HCT116 (cell line): ENCODE measurements at regions not wholly inside any gene's neighbourhood (a gene's known extent, or its start where the extent isn't known, plus 50 kb on each side); places are given as distances from the start of the nearest gene placed in this dataset.

Source experiments
- ATAC-seq: fragments of 200-7000 bp; cut with Tn5 transposase; 2 replicates; pipeline ENCODE4 v1.9.1; 2020; ENCODE audit warnings: mild to moderate bottlenecking, moderate library complexity
- BruUV-seq: library from RNA; stranded (reverse); fragments of 400-500 nt; replicated peaks from 2 replicates; lab custom pipeline; 2021; lab: Mats Ljungman, UMichigan
- CTCF ChIA-PET: fragments of 300-600 bp; sonication (Branson Sonifier 250); formaldehyde crosslinking; loops from one replicate; lab custom pipeline; 2021; ENCODE audit warnings: antibody characterized with exemption; lab: Charles Lee
- POLR2A ChIA-PET: fragments of 300-600, 350-600 bp; sonication (Branson Sonifier 250); formaldehyde crosslinking; loops from one replicate; lab custom pipeline; 2021; ENCODE audit warnings: antibody characterized with exemption; lab: Charles Lee
- RAD21 ChIA-PET, 2 experiments: fragments of 300-600 bp; sonication (Branson Sonifier 250); formaldehyde crosslinking; loops; one replicate each; lab custom pipeline; 2023; ENCODE audit warnings: low total read pairs in 2 of 2; ENCODE audit not compliant: uncharacterized antibody in 2 of 2, unreplicated experiment in 2 of 2, low non-redundant PET in 1 of 2; lab: Charles Lee
- DNase-seq: peaks from one replicate; pipeline ENCODE4 v3.0.0-alpha.2; 2010; ENCODE audit warnings: low read depth, low spot score
- H2AFZ ChIP-seq: fragments of 200-600 bp; shearing (Covaris generic), sonication (generic); 2 replicates; pipeline ENCODE4 v1.6.1; 2017; ENCODE audit warnings: low read depth, mixed run types, mixed read lengths, antibody characterized with exemption, low read length; ENCODE audit not compliant: poor library complexity, severe bottlenecking
- H3K27ac ChIP-seq: 2 replicates; pipeline ENCODE4 v1.5.1; 2012; ENCODE audit warnings: low read depth, low read length
- H3K27me3 ChIP-seq: fragments of 200-600 bp; sonication (generic); 2 replicates; pipeline ENCODE4 v1.6.1; 2016; ENCODE audit warnings: mixed run types, low read length, mixed read lengths; ENCODE audit not compliant: insufficient read depth
- H3K36me3 ChIP-seq, 2 experiments: fragments of 200-500 bp in 1 of 2; fragments of 200-600 bp in 1 of 2; sonication (Bioruptor generic) in 1 of 2; sonication (generic) in 1 of 2; 2 replicates each; pipeline versions ENCODE4 v1.5.1 to v1.6.1; 2014 to 2016; ENCODE audit warnings: low read length in 2 of 2, inconsistent platforms in 1 of 2, mixed read lengths in 1 of 2, mixed run types in 1 of 2; ENCODE audit not compliant: insufficient read depth in 2 of 2, control insufficient read depth in 1 of 2
- H3K4me1 ChIP-seq, 2 experiments: fragments of 200-600 bp in 1 of 2; sonication (generic) in 1 of 2; 2 replicates each; pipeline versions ENCODE4 v1.5.1 to v1.6.1; 2012 to 2017; ENCODE audit warnings: low read length in 2 of 2, inconsistent platforms in 1 of 2, mild to moderate bottlenecking in 1 of 2, mixed read lengths in 1 of 2, mixed run types in 1 of 2, moderate library complexity in 1 of 2; ENCODE audit not compliant: insufficient read depth in 2 of 2, control insufficient read depth in 1 of 2
- H3K4me2 ChIP-seq: fragments of 200-600 bp; sonication (generic); 2 replicates; pipeline ENCODE4 v1.6.1; 2017; ENCODE audit warnings: mixed run types, low read length, mixed read lengths
- H3K4me3 ChIP-seq, 2 experiments: fragments of 200-600 bp in 1 of 2; sonication (generic) in 1 of 2; replicated peaks in 1 of 2; 2 replicates each; pipeline ENCODE4 v1.5.1; 2011 to 2016; ENCODE audit warnings: low read length in 2 of 2, control low read depth in 1 of 2, low read depth in 1 of 2, mild to moderate bottlenecking in 1 of 2, mixed read lengths in 1 of 2, mixed run types in 1 of 2
- H3K79me2 ChIP-seq: fragments of 200-600 bp; sonication (generic); 2 replicates; pipeline ENCODE4 v1.6.1; 2017; ENCODE audit warnings: mild to moderate bottlenecking, mixed run types, low read length, moderate library complexity, mixed read lengths; ENCODE audit not compliant: insufficient read depth
- H3K9ac ChIP-seq: fragments of 200-600 bp; sonication (generic); 2 replicates; pipeline ENCODE4 v1.6.1; 2016; ENCODE audit warnings: low read length, mixed read lengths
- H3K9me2 ChIP-seq: fragments of 200-600 bp; sonication (generic), shearing (Covaris generic); 2 replicates; pipeline ENCODE4 v1.6.1; 2017; ENCODE audit warnings: mixed run types, mild to moderate bottlenecking, moderate library complexity; ENCODE audit not compliant: insufficient read depth
- H3K9me3 ChIP-seq, 2 experiments: fragments of 200-500 bp in 1 of 2; fragments of 200-600 bp in 1 of 2; sonication (Bioruptor generic) in 1 of 2; sonication (generic) in 1 of 2; 2 replicates each; pipeline ENCODE4 v1.6.1; 2014 to 2017; ENCODE audit warnings: low read length in 2 of 2, mixed read lengths in 2 of 2, inconsistent platforms in 1 of 2, low read depth in 1 of 2, mild to moderate bottlenecking in 1 of 2, mixed run types in 1 of 2, moderate library complexity in 1 of 2; ENCODE audit not compliant: control insufficient read depth in 1 of 2, insufficient read depth in 1 of 2
- H4K20me1 ChIP-seq: fragments of 200-600 bp; sonication (generic), shearing (Covaris generic); 2 replicates; pipeline ENCODE4 v1.6.1; 2017; ENCODE audit warnings: mixed run types, mild to moderate bottlenecking, moderate library complexity; ENCODE audit not compliant: insufficient read depth
- CBX3 ChIP-seq: IDR thresholded peaks from 2 replicates; pipeline ENCODE4 v1.6.1; 2012; ENCODE audit warnings: low read depth
- EGR1 ChIP-seq: IDR thresholded peaks from 2 replicates; pipeline ENCODE4 v1.6.1; 2012; ENCODE audit warnings: low read depth
- ELF1 ChIP-seq: IDR thresholded peaks from 2 replicates; pipeline ENCODE4 v1.6.1; 2012; ENCODE audit warnings: low read depth, borderline replicate concordance
- EZH2 ChIP-seq: fragments of 200-600 bp; sonication (generic); IDR thresholded peaks from 2 replicates; pipeline ENCODE4 v1.6.1; 2017; ENCODE audit warnings: antibody characterized with exemption, mixed run types
- EZH2phosphoT487 ChIP-seq: fragments of 200-600 bp; IDR thresholded peaks from 2 replicates; pipeline ENCODE4 v1.6.1; 2018; ENCODE audit warnings: antibody characterized with exemption, borderline replicate concordance
- FOSL1 ChIP-seq: IDR thresholded peaks from 2 replicates; pipeline ENCODE4 v1.6.1; 2012; ENCODE audit warnings: low read depth
- POLR2A ChIP-seq: IDR thresholded peaks from 2 replicates; pipeline ENCODE4 v1.7.0; 2011; ENCODE audit warnings: borderline replicate concordance; ENCODE audit not compliant: insufficient read depth, insufficient read length; ENCODE audit errors: extremely low read depth
- POLR2AphosphoS5 ChIP-seq: IDR thresholded peaks from 2 replicates; pipeline ENCODE4 v1.6.1; 2011; ENCODE audit warnings: mild to moderate bottlenecking, low read depth, low read length, moderate library complexity
- RAD21 ChIP-seq: IDR thresholded peaks from 2 replicates; pipeline ENCODE4 v1.6.1; 2012; ENCODE audit warnings: low read depth, mild to moderate bottlenecking
- SP1 ChIP-seq: IDR thresholded peaks from 2 replicates; pipeline ENCODE4 v1.6.1; 2012; ENCODE audit warnings: low read depth
- SRF ChIP-seq: IDR thresholded peaks from 2 replicates; pipeline ENCODE4 v1.6.1; 2012; ENCODE audit warnings: low read depth
- intact Hi-C: fragments of 100-400 bp; cut with micrococcal nuclease; formaldehyde crosslinking; loops from 2 replicates; pipeline ENCODE4 v1.10.0; 2022
- TF ChIP-seq, protein P1 (sequence below): IDR thresholded peaks from 2 replicates; pipeline ENCODE4 v1.6.1; 2012; ENCODE audit warnings: low read depth
- TF ChIP-seq, protein P2 (sequence below), 3 experiments: fragments of 200-600 bp in 1 of 3; sonication (generic) in 1 of 3; IDR thresholded peaks in 2 of 3; conservative IDR thresholded peaks in 1 of 3; 2 replicates each; pipeline ENCODE4 v1.5.1; 2012 to 2017; ENCODE audit warnings: low read depth in 2 of 3, low read length in 2 of 3, antibody characterized with exemption in 1 of 3, borderline replicate concordance in 1 of 3, control low read depth in 1 of 3, mild to moderate bottlenecking in 1 of 3, mixed read lengths in 1 of 3, mixed run types in 1 of 3, moderate library complexity in 1 of 3; ENCODE audit not compliant: insufficient read depth in 1 of 3
- TF ChIP-seq, protein P3 (sequence below): IDR thresholded peaks from 2 replicates; pipeline ENCODE4 v1.6.1; 2011; ENCODE audit warnings: mild to moderate bottlenecking, low read length, moderate library complexity; ENCODE audit not compliant: insufficient replicate concordance; ENCODE audit errors: extremely low read depth
- TF ChIP-seq, protein P4 (sequence below): IDR thresholded peaks from 2 replicates; pipeline ENCODE4 v1.6.1; 2012
- TF ChIP-seq, protein P5 (sequence below): IDR thresholded peaks from 2 replicates; pipeline ENCODE4 v1.6.1; 2012

DNA sequence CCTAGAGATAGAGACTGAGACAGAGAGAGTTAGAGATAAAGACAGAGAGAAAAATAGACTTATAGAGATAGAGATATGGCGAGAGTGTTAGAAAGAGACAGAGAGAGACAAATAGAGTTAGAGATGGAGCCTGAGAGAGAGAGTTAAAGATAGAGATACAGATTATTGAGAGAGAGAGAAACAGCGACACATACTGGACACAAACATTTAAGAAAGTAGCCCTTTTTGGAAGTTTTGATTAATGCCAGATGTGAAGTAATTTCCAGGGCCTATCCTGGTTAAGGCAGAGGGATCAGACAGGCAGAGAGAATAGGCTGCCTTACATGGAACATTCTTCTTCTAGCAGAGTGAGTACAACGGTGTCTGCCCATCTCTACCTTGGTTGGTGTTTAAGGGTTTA is 311.6 kb upstream of the CDH7 start:
- no peak overlapping the region for H2AFZ ChIP-seq
- POLR2A ChIA-PET = no interaction called here
- no peak overlapping the region for H3K27ac ChIP-seq
- H4K20me1 ChIP-seq = no peaks in the 10 kb centered on the region
- H3K4me2 ChIP-seq = no peak overlapping the region
- TF ChIP-seq, protein P1, sequence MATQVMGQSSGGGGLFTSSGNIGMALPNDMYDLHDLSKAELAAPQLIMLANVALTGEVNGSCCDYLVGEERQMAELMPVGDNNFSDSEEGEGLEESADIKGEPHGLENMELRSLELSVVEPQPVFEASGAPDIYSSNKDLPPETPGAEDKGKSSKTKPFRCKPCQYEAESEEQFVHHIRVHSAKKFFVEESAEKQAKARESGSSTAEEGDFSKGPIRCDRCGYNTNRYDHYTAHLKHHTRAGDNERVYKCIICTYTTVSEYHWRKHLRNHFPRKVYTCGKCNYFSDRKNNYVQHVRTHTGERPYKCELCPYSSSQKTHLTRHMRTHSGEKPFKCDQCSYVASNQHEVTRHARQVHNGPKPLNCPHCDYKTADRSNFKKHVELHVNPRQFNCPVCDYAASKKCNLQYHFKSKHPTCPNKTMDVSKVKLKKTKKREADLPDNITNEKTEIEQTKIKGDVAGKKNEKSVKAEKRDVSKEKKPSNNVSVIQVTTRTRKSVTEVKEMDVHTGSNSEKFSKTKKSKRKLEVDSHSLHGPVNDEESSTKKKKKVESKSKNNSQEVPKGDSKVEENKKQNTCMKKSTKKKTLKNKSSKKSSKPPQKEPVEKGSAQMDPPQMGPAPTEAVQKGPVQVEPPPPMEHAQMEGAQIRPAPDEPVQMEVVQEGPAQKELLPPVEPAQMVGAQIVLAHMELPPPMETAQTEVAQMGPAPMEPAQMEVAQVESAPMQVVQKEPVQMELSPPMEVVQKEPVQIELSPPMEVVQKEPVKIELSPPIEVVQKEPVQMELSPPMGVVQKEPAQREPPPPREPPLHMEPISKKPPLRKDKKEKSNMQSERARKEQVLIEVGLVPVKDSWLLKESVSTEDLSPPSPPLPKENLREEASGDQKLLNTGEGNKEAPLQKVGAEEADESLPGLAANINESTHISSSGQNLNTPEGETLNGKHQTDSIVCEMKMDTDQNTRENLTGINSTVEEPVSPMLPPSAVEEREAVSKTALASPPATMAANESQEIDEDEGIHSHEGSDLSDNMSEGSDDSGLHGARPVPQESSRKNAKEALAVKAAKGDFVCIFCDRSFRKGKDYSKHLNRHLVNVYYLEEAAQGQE = no peak
- TF ChIP-seq FOSL1 (no peak), POLR2AphosphoS5 (no peak), POLR2A (no peak), EZH2phosphoT487 (no peak), CBX3 (no peak), ELF1 (no peak), EGR1 (no peak), SP1 (no peak), EZH2 (no peak), SRF (no peak), RAD21 (no peak)
- TF ChIP-seq, protein P2, sequence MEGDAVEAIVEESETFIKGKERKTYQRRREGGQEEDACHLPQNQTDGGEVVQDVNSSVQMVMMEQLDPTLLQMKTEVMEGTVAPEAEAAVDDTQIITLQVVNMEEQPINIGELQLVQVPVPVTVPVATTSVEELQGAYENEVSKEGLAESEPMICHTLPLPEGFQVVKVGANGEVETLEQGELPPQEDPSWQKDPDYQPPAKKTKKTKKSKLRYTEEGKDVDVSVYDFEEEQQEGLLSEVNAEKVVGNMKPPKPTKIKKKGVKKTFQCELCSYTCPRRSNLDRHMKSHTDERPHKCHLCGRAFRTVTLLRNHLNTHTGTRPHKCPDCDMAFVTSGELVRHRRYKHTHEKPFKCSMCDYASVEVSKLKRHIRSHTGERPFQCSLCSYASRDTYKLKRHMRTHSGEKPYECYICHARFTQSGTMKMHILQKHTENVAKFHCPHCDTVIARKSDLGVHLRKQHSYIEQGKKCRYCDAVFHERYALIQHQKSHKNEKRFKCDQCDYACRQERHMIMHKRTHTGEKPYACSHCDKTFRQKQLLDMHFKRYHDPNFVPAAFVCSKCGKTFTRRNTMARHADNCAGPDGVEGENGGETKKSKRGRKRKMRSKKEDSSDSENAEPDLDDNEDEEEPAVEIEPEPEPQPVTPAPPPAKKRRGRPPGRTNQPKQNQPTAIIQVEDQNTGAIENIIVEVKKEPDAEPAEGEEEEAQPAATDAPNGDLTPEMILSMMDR (IDR thresholded peaks at IDR 0.05 in 2 of 3, conservative IDR thresholded peaks at IDR 0.05 in 1 of 3; ENCODE audit: borderline replicate concordance in 1 of 3, insufficient read depth in 1 of 3, low read depth in 2 of 3, low read length in 2 of 3) = no peak
- TF ChIP-seq, protein P3, sequence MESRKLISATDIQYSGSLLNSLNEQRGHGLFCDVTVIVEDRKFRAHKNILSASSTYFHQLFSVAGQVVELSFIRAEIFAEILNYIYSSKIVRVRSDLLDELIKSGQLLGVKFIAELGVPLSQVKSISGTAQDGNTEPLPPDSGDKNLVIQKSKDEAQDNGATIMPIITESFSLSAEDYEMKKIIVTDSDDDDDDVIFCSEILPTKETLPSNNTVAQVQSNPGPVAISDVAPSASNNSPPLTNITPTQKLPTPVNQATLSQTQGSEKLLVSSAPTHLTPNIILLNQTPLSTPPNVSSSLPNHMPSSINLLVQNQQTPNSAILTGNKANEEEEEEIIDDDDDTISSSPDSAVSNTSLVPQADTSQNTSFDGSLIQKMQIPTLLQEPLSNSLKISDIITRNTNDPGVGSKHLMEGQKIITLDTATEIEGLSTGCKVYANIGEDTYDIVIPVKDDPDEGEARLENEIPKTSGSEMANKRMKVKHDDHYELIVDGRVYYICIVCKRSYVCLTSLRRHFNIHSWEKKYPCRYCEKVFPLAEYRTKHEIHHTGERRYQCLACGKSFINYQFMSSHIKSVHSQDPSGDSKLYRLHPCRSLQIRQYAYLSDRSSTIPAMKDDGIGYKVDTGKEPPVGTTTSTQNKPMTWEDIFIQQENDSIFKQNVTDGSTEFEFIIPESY = no peak
- TF ChIP-seq, protein P4, sequence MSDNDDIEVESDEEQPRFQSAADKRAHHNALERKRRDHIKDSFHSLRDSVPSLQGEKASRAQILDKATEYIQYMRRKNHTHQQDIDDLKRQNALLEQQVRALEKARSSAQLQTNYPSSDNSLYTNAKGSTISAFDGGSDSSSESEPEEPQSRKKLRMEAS = no peak
- TF ChIP-seq, protein P5, sequence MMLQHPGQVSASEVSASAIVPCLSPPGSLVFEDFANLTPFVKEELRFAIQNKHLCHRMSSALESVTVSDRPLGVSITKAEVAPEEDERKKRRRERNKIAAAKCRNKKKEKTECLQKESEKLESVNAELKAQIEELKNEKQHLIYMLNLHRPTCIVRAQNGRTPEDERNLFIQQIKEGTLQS = no peak
- H3K9ac ChIP-seq = no peak overlapping the region
- no TSS peak for BruUV-seq
- no peaks in the 10 kb centered on the region for H3K4me1 ChIP-seq
- no peaks in the 10 kb centered on the region; a peak in 1 of 4 replicates for H3K36me3 ChIP-seq
- no peaks in the 10 kb centered on the region for H3K79me2 ChIP-seq
- RAD21 ChIA-PET = no interaction called here
- H3K9me2 ChIP-seq = no peaks in the 10 kb centered on the region
- DNase-seq = no peak
- no peak overlapping the region for H3K4me3 ChIP-seq
- no peak for ATAC-seq
- no peaks in the 10 kb centered on the region for H3K27me3 ChIP-seq
- peaks cover 16 to 17% of the 10 kb centered on the region in 2 experiments; a peak in 2 of 4 replicates for H3K9me3 ChIP-seq
- intact Hi-C loops = no loop called here
- CTCF ChIA-PET = no interaction called here
